Sigmoid colon (tissue), 4 donors: ENCODE measurements at regions not wholly inside any gene's neighbourhood (a gene's known extent, or its start where the extent isn't known, plus 50 kb on each side); places are given as distances from the start of the nearest gene placed in this dataset.

Experiments
- CTCF ChIP-seq, 4 experiments: fragments of 450-650 bp in 3 of 4; fragments of 200-600 bp in 1 of 4; IDR thresholded peaks; one replicate each; pipeline ENCODE4 v1.5.1; 2016 to 2019; ENCODE audit warnings: antibody characterized with exemption in 4 of 4, mild to moderate bottlenecking in 3 of 4, moderate library complexity in 2 of 4
- EP300 ChIP-seq, 4 donors: sonication (generic); formaldehyde crosslinking; IDR thresholded peaks; one replicate each; pipeline ENCODE4 v1.6.1; 2017; ENCODE audit warnings: antibody characterized with exemption in 4 of 4
- POLR2A ChIP-seq, 2 donors: fragments of 450-650 bp; IDR thresholded peaks; one replicate each; pipeline ENCODE4 v1.6.1; 2016; ENCODE audit warnings: antibody characterized with exemption in 2 of 2, mild to moderate bottlenecking in 2 of 2, moderate library complexity in 2 of 2
- POLR2AphosphoS5 ChIP-seq, 4 donors: sonication (generic); formaldehyde crosslinking; IDR thresholded peaks; one replicate each; pipeline ENCODE4 v1.6.1; 2017; ENCODE audit warnings: antibody characterized with exemption in 4 of 4

GRCh38 chr2:190791976-190792575 lies 88.5 kb upstream of the GLS start:
- no peak for TF ChIP-seq EP300 (IDR thresholded peaks at IDR 0.05)
- TF ChIP-seq CTCF (IDR thresholded peaks at IDR 0.05): no peak
- TF ChIP-seq POLR2A (IDR thresholded peaks at IDR 0.05): no peak
- TF ChIP-seq POLR2AphosphoS5 (IDR thresholded peaks at IDR 0.05): no peak
